ENCODE measurements at regions not wholly inside any gene's neighbourhood (a gene's known extent, or its start where the extent isn't known, plus 50 kb on each side); places are given as distances from the start of the nearest gene placed in this dataset.

- no peak overlapping the region for H3K9ac ChIP-seq (replicated peaks; ENCODE audit: extremely low read depth, insufficient read depth, low read length)
- DNase-seq (ENCODE audit: low read depth, low spot score) (no peak), FAIRE-seq (no peak)
- CTCF ChIA-PET: no interaction called here
- no TSS peak for BruUV-seq (replicated peaks)
- H3K9me1 ChIP-seq (replicated peaks; ENCODE audit: control insufficient read depth, extremely low read depth, insufficient read depth, low read length): no peaks in the 10 kb centered on the region
- no peaks in the 10 kb centered on the region for H3K4me1 ChIP-seq (ENCODE audit: control insufficient read depth, extremely low read depth, insufficient read depth, low read length)
- TF ChIP-seq EZH2 (IDR thresholded peaks at IDR 0.05; ENCODE audit: borderline replicate concordance, low read depth, low read length, severe bottlenecking): no peak
- TF ChIP-seq POLR2A (IDR thresholded peaks at IDR 0.05; ENCODE audit: low read depth, low read length): no peak
- no peak for TF ChIP-seq MAX (IDR thresholded peaks at IDR 0.05; ENCODE audit: insufficient read depth, insufficient read length)
- TF ChIP-seq MYC (IDR thresholded peaks at IDR 0.05; ENCODE audit: low read depth, low read length): no peak
- TF ChIP-seq FOS (IDR thresholded peaks at IDR 0.05; ENCODE audit: borderline replicate concordance, insufficient read depth, low read length): no peak
- no peak overlapping the region for H3K4me3 ChIP-seq (replicated peaks in 1 of 3; ENCODE audit: insufficient read depth in 1 of 3, low read depth in 1 of 3, low read length in 3 of 3)
- H3K27me3 ChIP-seq (ENCODE audit: control insufficient read depth in 2 of 2, insufficient read depth in 2 of 2, low read length in 2 of 2): no peaks in the 10 kb centered on the region
- H2AFZ ChIP-seq (ENCODE audit: low read depth, low read length): no peak overlapping the region
- H4K20me1 ChIP-seq (replicated peaks; ENCODE audit: control insufficient read depth, extremely low read depth, insufficient read depth, low read length): no peaks in the 10 kb centered on the region
- POLR2A ChIA-PET: no interaction called here
- intact Hi-C loops (cut with micrococcal nuclease) (no loop called here), dilution Hi-C loops (cut with MboI; ENCODE audit: extremely low pct_ligation_motif_present, low sequenced_read_pairs) (no loop called here)
- no peaks in the 10 kb centered on the region for H3K36me3 ChIP-seq (ENCODE audit: control insufficient read depth in 2 of 2, extremely low read depth in 1 of 2, insufficient read depth in 2 of 2, low read length in 2 of 2)
- H3K79me2 ChIP-seq (ENCODE audit: control insufficient read depth, insufficient read depth, low read length): no peaks in the 10 kb centered on the region
- no peak overlapping the region for H3K4me2 ChIP-seq (ENCODE audit: insufficient read depth, low read length)
- H3K27ac ChIP-seq (ENCODE audit: insufficient read depth, low read depth, low read length): no peak overlapping the region
- H3K9me3 ChIP-seq (replicated peaks; ENCODE audit: control insufficient read depth, insufficient read depth, low read length): no peaks in the 10 kb centered on the region
These were observed 827.6 kb downstream of the DACH1 start for GRCh38 chr13:71039440-71039839.

GRCh38 chr13:71034018-71034417 is 833.0 kb downstream of the DACH1 start:
- no peaks in the 10 kb centered on the region for H3K9me1 ChIP-seq (replicated peaks; ENCODE audit: control insufficient read depth, extremely low read depth, insufficient read depth, low read length)
- H3K27me3 ChIP-seq (ENCODE audit: control insufficient read depth in 2 of 2, insufficient read depth in 2 of 2, low read length in 2 of 2): no peaks in the 10 kb centered on the region
- POLR2A ChIA-PET: no interaction called here
- no peaks in the 10 kb centered on the region for H3K79me2 ChIP-seq (ENCODE audit: control insufficient read depth, insufficient read depth, low read length)
- FAIRE-seq (no peak), DNase-seq (ENCODE audit: low read depth, low spot score) (no peak)
- CTCF ChIA-PET: interaction anchor here (1.8 kb wide), 1 partner anchor 73 kb away, joined by 5 read pairs; no protein-coding TSS in a partner anchor
- H3K36me3 ChIP-seq (ENCODE audit: control insufficient read depth in 2 of 2, extremely low read depth in 1 of 2, insufficient read depth in 2 of 2, low read length in 2 of 2): no peaks in the 10 kb centered on the region
- H3K27ac ChIP-seq (ENCODE audit: insufficient read depth, low read depth, low read length): no peak overlapping the region
- no peaks in the 10 kb centered on the region for H4K20me1 ChIP-seq (replicated peaks; ENCODE audit: control insufficient read depth, extremely low read depth, insufficient read depth, low read length)
- no peak overlapping the region for H3K9ac ChIP-seq (replicated peaks; ENCODE audit: extremely low read depth, insufficient read depth, low read length)
- H3K9me3 ChIP-seq (replicated peaks; ENCODE audit: control insufficient read depth, insufficient read depth, low read length): no peaks in the 10 kb centered on the region
- no peak overlapping the region for H2AFZ ChIP-seq (ENCODE audit: low read depth, low read length)
- dilution Hi-C loops (cut with MboI; ENCODE audit: extremely low pct_ligation_motif_present, low sequenced_read_pairs): no loop called here
- TF ChIP-seq MAX (IDR thresholded peaks at IDR 0.05; ENCODE audit: insufficient read depth, insufficient read length) (no peak), POLR2A (IDR thresholded peaks at IDR 0.05; ENCODE audit: low read depth, low read length) (no peak), CTCF (IDR thresholded peaks at IDR 0.05; ENCODE audit: extremely low read depth in 1 of 2, insufficient read depth in 1 of 2, low read depth in 1 of 2, low read length in 2 of 2) (no peak), GATA2 (IDR thresholded peaks at IDR 0.05; ENCODE audit: insufficient read depth, insufficient read length, low read depth, low read length) (no peak), EZH2 (IDR thresholded peaks at IDR 0.05; ENCODE audit: borderline replicate concordance, low read depth, low read length, severe bottlenecking) (no peak), FOS (IDR thresholded peaks at IDR 0.05; ENCODE audit: borderline replicate concordance, insufficient read depth, low read length) (no peak), POLR2AphosphoS5 (IDR thresholded peaks at IDR 0.05; ENCODE audit: insufficient read depth, low read depth, low read length) (no peak)
- intact Hi-C loops (cut with micrococcal nuclease): no loop called here
- BruUV-seq (replicated peaks): no TSS peak
- H3K4me2 ChIP-seq (ENCODE audit: insufficient read depth, low read length): no peak overlapping the region
- H3K4me3 ChIP-seq (replicated peaks in 1 of 3; ENCODE audit: insufficient read depth in 1 of 3, low read depth in 1 of 3, low read length in 3 of 3): no peak overlapping the region
- no peaks in the 10 kb centered on the region for H3K4me1 ChIP-seq (ENCODE audit: control insufficient read depth, extremely low read depth, insufficient read depth, low read length)
